ENCODE measurements at regions not wholly inside any gene's neighbourhood (a gene's known extent, or its start where the extent isn't known, plus 50 kb on each side); places are given as distances from the start of the nearest gene placed in this dataset.
"Not testable (repeated sequence)": the region's sequence is repeated elsewhere in the genome, so short reads cannot be mapped to it uniquely, and the experiment has no call there.

DNA sequence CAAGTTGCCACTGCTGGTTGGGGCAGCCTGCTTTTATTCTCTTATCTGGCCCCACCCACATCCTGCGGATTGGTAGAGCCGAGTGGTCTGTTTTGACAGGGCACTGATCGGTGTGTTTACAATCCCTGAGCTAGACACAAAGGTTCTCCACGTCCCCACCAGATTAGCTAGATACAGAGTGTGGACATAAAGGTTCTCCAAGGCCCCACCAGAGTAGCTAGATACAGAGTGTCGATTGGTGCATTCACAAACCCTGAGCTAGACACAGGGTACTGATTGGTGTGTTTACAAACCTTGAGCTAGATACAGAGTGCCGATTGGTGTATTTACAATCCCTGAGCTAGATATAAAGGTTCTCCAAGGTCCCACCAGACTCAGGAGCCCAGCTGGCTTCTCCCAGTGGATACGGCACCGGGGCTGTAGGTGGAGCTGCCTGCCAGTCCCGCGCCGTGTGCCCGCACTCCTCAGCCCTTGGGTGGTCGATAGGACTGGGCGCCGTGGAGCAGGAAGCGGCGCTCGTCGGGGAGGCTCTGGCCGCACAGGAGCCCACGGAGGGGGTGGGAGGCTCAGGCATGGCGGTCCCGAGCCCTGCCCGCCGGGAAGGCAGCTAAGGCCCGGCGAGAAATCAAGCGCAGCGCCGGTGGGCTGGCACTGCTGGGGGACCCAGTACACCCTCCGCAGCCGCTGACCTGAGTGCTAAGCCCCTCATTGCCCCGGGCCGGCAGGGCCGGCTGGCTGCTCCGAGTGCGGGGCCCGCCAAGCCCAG, 157.8 kb upstream of the PPP1R3A start:
- not testable (repeated sequence) for H3K9me3 Mint-ChIP-seq, H3K4me1 Mint-ChIP-seq, H3K36me3 Mint-ChIP-seq, H3K27ac Mint-ChIP-seq, DNase-seq, H3K4me3 Mint-ChIP-seq
- peaks cover 33% of the 10 kb centered on the region for H3K27me3 Mint-ChIP-seq

DNA sequence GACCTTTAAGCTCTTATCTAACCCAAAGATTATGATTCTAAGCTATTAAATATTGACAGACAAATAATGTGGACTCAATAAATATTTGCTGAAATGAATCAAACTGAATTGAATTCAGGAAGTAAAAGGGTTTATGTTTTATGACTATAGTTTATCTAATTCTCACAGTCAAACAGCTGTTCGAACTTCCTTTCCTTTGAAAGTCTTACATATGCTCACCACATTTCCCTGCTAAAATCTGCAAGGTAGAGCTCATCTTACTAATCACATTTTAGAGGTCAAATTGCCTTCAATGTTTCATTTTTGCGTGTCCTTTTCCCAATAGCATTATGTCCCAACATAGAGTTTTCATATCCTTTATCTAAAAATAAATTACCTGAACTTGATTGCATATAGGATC, 154.9 kb upstream of the PPP1R3A start:
- Mint-ChIP-seq H3K36me3 (no peaks in the 10 kb centered on the region), H3K27me3 (peaks cover 11% of the 10 kb centered on the region), H3K27ac (no peak overlapping the region), H3K9me3 (no peaks in the 10 kb centered on the region), H3K4me3 (no peak overlapping the region), H3K4me1 (no peaks in the 10 kb centered on the region)
- no peak for DNase-seq

DNA sequence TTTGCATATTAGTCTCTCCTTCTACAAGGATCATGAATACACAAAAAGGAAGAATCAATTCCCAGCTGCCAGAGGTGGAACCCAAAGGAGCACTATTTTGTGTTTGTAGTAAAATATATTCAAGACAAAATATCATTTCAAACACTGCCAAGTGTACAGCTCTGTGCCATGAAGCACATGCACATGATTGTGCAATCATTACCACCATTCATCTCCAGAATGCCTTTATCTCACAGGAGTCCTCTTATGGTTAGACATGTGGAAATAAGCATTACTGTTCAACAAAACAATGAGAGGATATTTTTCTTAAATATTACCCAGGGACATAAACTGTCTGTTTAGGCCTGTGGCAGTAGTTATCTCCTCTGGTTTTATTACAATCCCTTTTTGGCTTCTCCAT, 151.4 kb upstream of the PPP1R3A start:
- no peaks in the 10 kb centered on the region for H3K9me3 Mint-ChIP-seq
- H3K27ac Mint-ChIP-seq, result no peak overlapping the region
- no peak for DNase-seq
- H3K36me3 Mint-ChIP-seq, result no peaks in the 10 kb centered on the region
- no peak overlapping the region for H3K4me3 Mint-ChIP-seq
- peaks cover 6% of the 10 kb centered on the region for H3K27me3 Mint-ChIP-seq
- H3K4me1 Mint-ChIP-seq, result no peaks in the 10 kb centered on the region

DNA sequence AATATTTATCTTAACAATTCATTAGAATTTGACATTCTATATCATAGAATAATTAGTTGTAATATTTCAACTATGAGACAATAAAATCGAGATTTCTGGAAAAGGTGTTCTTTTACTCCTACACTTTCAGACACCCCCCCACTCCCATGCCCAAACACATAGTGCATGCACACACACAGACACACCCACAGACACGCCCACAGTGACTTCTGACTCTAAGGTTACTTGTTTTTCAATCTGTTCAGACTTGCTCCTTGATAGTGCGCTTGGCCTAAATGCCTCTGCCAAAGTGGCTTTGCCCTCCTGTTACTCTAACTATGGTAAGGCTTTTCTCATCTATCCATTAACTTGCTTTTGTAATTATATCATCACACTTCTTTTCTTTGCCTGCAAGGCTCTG, 144.0 kb upstream of the PPP1R3A start:
- no peaks in the 10 kb centered on the region for H3K36me3 Mint-ChIP-seq

DNA sequence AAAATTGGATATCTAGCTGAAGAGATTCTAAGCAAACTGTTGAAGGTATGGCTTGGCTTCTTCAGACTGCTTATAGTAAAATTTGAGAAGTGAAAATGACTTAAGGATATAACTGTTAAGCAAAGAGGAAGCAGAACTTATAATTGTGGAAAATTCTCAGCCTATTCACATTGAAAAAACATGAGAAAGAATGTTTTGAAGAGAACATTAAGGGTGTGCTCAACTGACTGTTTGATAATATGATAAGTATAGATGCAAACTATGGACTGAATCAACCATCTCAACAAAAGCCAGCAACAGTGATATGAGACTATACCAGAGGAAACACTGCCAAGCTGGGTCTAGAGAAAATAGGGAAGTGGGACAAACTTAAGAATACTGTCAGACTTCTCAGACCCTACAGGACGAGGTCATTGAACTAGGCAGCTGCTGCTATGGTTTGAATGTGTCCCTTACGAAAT, 133.1 kb upstream of the PPP1R3A start:
- Mint-ChIP-seq H3K27me3 (peaks cover 5% of the 10 kb centered on the region), H3K4me1 (peaks cover 17% of the 10 kb centered on the region), H3K9me3 (no peaks in the 10 kb centered on the region), H3K4me3 (no peak overlapping the region), H3K36me3 (no peaks in the 10 kb centered on the region), H3K27ac (no peak overlapping the region)
- DNase-seq, result no peak

More for the DNA sequence above, 144.0 kb upstream of the PPP1R3A start:
- H3K4me1 Mint-ChIP-seq, result no peaks in the 10 kb centered on the region
- H3K4me3 Mint-ChIP-seq, result no peak overlapping the region
- no peak for DNase-seq
- H3K9me3 Mint-ChIP-seq, result no peaks in the 10 kb centered on the region
- no peak overlapping the region for H3K27ac Mint-ChIP-seq
- peaks cover 14% of the 10 kb centered on the region for H3K27me3 Mint-ChIP-seq

DNA sequence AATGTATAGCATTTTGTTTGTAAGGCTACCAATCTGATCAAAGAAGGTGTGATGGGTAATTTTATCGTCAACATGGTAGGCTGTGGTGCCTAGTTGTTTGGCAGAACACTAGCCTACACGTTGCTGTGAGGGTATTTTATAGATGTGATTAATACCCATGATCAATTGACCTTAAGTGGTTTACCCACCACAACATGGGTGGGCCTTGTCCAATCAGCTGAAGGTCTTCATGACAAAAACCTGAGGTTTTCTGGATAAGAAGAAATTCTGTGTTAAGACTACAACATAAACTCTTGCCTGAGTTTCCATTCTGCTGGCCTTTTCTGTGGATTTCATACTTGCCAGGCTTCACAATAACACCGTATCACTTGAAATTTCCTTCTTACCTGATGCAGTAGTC, 131.8 kb upstream of the PPP1R3A start:
- Mint-ChIP-seq H3K4me3 (no peak overlapping the region), H3K9me3 (no peaks in the 10 kb centered on the region), H3K36me3 (no peaks in the 10 kb centered on the region), H3K27ac (no peak overlapping the region), H3K4me1 (peaks cover 17% of the 10 kb centered on the region), H3K27me3 (no peaks in the 10 kb centered on the region)
- DNase-seq, result no peak

DNA sequence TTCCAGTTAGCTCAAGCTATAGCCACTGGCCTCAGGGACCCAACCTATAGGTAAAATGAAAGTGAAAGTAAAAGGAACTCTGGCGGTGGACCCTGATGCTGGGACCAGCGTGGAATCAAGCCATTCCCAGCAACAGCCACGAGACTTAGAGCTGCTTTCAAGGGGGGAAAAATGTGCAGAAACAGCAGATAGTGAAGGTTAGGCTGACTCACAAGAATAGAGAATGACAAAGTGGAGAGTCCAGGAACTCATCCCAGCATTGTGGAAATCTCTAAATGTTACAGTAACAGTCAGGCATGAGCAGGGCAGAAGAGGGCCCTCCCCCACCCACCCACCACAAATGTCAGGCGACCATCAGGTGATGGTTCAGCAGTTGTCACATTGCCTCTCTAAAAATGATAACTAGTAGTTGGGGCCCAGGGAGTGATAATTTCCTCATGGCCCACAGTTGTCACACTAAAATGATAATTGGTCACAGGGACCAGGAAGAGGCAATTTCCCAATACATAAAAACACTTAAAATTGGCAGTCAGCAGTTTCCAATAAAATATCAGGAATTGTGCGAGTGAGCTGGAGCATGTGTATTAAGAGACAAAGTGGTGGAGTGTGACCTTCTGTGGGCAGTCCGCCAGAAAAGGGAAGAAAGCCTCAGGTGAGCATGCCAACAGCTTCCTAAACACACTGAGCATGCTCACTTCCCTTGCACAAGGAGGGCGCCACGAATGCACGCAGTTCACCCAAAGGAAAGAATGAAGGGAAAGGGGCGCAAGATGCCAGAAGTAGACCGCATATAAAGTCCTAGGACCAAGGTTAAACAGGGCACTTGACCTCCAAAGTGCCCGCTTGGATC, 129.8 kb upstream of the PPP1R3A start:
- no peak overlapping the region for H3K27ac Mint-ChIP-seq
- H3K27me3 Mint-ChIP-seq, result no peaks in the 10 kb centered on the region

DNA sequence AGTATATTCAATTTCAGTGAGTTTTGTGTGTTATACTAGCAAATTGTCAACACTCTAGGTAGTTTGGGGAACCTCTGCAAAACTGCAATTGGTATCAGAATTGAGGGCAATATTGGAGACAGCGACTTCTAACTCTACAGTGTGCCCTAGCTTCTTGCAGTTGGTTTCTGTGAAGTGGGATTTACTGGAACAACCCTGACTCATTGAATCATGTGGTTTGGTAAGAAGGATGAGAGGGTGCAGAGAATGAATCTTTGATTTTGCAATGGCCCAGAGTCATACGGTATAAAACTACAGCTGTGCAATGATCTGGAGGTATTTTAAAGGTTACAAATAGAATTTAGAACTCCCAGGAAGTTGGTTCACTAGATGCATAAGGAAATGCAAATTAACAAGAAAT, 129.1 kb upstream of the PPP1R3A start:
- no peak for DNase-seq
- Mint-ChIP-seq H3K36me3 (no peaks in the 10 kb centered on the region), H3K27ac (no peak overlapping the region), H3K4me1 (peaks cover 17% of the 10 kb centered on the region), H3K9me3 (no peaks in the 10 kb centered on the region), H3K4me3 (peak overlapping the region; percentile 59), H3K27me3 (no peaks in the 10 kb centered on the region)

More for the DNA sequence above, 129.8 kb upstream of the PPP1R3A start:
- H3K9me3 Mint-ChIP-seq, result no peaks in the 10 kb centered on the region
- peaks cover 17% of the 10 kb centered on the region for H3K4me1 Mint-ChIP-seq
- DNase-seq, result no peak
- H3K4me3 Mint-ChIP-seq, result peak overlapping the region; percentile 59
- H3K36me3 Mint-ChIP-seq, result no peaks in the 10 kb centered on the region

DNA sequence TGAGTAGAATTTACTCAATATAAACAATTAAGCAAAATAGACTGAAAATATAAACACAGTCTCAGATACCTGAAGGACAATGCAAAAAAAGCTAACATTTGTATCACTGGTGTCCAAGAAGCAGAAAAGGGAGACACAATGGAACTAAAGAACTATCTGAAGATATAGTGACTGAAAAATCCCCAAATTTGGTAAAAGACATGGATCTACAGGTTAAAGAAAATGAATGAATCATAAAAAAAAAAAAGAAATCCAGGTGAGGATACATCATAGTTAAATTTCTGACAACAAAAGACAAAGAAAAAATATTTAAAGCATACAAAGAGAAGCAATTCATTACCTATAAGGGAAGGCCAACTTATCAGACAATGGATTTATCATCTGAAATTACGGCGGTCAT, 114.7 kb upstream of the PPP1R3A start:
- Mint-ChIP-seq H3K36me3 (no peaks in the 10 kb centered on the region), H3K27ac (no peak overlapping the region), H3K9me3 (no peaks in the 10 kb centered on the region), H3K27me3 (no peaks in the 10 kb centered on the region), H3K4me3 (no peak overlapping the region), H3K4me1 (no peaks in the 10 kb centered on the region)
- DNase-seq, result no peak

- Mint-ChIP-seq H3K9me3 (no peaks in the 10 kb centered on the region), H3K27me3 (peaks cover 8% of the 10 kb centered on the region), H3K4me3 (no peak overlapping the region), H3K4me1 (no peaks in the 10 kb centered on the region), H3K27ac (no peak overlapping the region), H3K36me3 (no peaks in the 10 kb centered on the region)
- no peak for DNase-seq
Observed at GRCh38 chr7:114026486-114027089, 107.8 kb upstream of the PPP1R3A start.

DNA sequence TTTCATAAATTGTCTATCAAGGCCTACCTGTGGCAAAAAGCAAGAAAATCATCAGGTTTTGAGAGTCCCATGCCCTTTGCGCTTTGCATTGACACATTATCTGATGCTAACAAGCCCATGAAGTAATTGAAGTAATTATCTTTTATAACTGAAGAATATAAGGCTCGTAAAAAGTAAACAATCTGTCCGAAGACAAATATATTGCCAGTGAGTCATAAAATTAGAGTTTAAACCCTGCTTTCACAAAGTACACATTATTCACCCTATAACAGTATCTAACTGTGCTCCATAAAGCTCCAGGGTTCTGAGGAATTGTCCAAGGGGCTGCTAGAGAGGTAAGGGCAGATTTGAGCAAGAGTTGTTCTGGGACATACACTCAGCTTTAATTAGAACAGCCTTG, 102.3 kb upstream of the PPP1R3A start:
- Mint-ChIP-seq H3K9me3 (no peaks in the 10 kb centered on the region), H3K36me3 (no peaks in the 10 kb centered on the region), H3K4me3 (no peak overlapping the region), H3K4me1 (no peaks in the 10 kb centered on the region), H3K27me3 (peaks cover 5% of the 10 kb centered on the region), H3K27ac (no peak overlapping the region)
- DNase-seq, result no peak

DNA sequence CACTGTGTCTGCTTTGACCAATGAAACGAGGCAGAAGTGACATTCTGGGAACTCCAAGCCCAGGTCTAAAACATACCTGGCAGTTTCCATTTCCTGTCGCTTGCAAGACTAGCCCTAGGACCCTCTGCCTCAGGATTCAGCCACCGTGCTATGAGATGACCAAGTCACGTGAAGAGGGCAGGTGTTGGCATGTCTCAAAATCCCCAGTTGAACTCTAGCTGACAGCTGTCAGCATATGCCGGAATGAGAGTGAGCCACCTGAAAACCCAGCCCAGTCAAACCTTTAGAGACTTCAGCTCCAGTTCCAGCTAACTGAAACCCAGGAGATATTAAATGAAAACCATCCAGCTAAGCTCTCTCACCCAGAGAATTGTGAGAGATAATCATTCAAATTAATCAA, 89.9 kb upstream of the PPP1R3A start:
- no peaks in the 10 kb centered on the region for H3K4me1 Mint-ChIP-seq
- H3K27ac Mint-ChIP-seq, result no peak overlapping the region
- no peaks in the 10 kb centered on the region for H3K36me3 Mint-ChIP-seq
- no peak for DNase-seq
- H3K4me3 Mint-ChIP-seq, result no peak overlapping the region
- H3K27me3 Mint-ChIP-seq, result no peaks in the 10 kb centered on the region
- H3K9me3 Mint-ChIP-seq, result no peaks in the 10 kb centered on the region

GRCh38 chr7:114007386-114007785, 88.6 kb upstream of the PPP1R3A start:
- H3K36me3 Mint-ChIP-seq, result no peaks in the 10 kb centered on the region
- no peak overlapping the region for H3K27ac Mint-ChIP-seq
- no peak overlapping the region for H3K4me3 Mint-ChIP-seq
- no peaks in the 10 kb centered on the region for H3K4me1 Mint-ChIP-seq
- DNase-seq, result no peak
- peaks cover under 1% of the 10 kb centered on the region for H3K27me3 Mint-ChIP-seq
- peaks cover 4% of the 10 kb centered on the region for H3K9me3 Mint-ChIP-seq

DNA sequence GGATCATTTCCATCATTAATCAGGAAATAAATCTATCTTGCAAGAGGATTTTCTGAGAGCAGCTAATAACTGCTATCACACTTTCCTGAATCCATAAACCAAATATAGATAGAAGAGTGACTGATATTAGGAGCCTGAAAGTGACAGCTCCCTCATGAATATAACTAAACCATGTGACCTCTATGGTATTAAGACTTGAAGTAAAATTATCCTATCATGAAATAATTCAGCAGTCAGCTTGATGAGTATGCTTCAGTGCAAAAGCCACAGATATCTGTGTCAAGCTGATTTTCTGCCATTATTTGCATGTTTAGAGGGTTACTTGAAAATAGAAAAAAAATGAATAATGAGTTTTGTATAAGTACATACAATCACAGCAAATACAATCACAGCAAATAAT, 80.1 kb upstream of the PPP1R3A start:
- no peak overlapping the region for H3K27ac Mint-ChIP-seq
- peaks cover 5% of the 10 kb centered on the region for H3K27me3 Mint-ChIP-seq
- H3K4me3 Mint-ChIP-seq, result no peak overlapping the region
- H3K9me3 Mint-ChIP-seq, result peaks cover 14% of the 10 kb centered on the region
- DNase-seq, result no peak
- H3K4me1 Mint-ChIP-seq, result no peaks in the 10 kb centered on the region
- no peaks in the 10 kb centered on the region for H3K36me3 Mint-ChIP-seq

- peaks cover 3% of the 10 kb centered on the region for H3K9me3 Mint-ChIP-seq
- no peak overlapping the region for H3K4me3 Mint-ChIP-seq
- no peaks in the 10 kb centered on the region for H3K36me3 Mint-ChIP-seq
Observed at GRCh38 chr7:113996405-113996804, 77.6 kb upstream of the PPP1R3A start.

More at GRCh38 chr7:113996405-113996804, 77.6 kb upstream of the PPP1R3A start:
- H3K27me3 Mint-ChIP-seq, result no peaks in the 10 kb centered on the region
- no peaks in the 10 kb centered on the region for H3K4me1 Mint-ChIP-seq
- DNase-seq, result no peak
- H3K27ac Mint-ChIP-seq, result no peak overlapping the region
